Middle frontal gyrus (tissue), 1 donor: ENCODE measurements at regions not wholly inside any gene's neighbourhood (a gene's known extent, or its start where the extent isn't known, plus 50 kb on each side); places are given as distances from the start of the nearest gene placed in this dataset.

Experiments used
- DNase-seq: peaks from one replicate; pipeline ENCODE4 v3.0.0-alpha.2; 2015; ENCODE audit warnings: low spot score; ENCODE audit errors: extremely low spot score

GRCh38 chr11:32161293-32161692 is 70.4 kb downstream of the RCN1 start:
- no peak for DNase-seq

- no peak for DNase-seq
These were observed 71.5 kb downstream of the RCN1 start for GRCh38 chr11:32162351-32162750.

GRCh38 chr11:32162906-32163305 is 72.0 kb downstream of the RCN1 start:
- no peak for DNase-seq

- DNase-seq: no peak
These were observed 72.7 kb downstream of the RCN1 start for GRCh38 chr11:32163557-32163956.

GRCh38 chr11:32164836-32165235 is 74.0 kb downstream of the RCN1 start:
- DNase-seq: no peak

GRCh38 chr11:32168924-32169323 is 78.0 kb downstream of the RCN1 start:
- DNase-seq: no peak

- DNase-seq: no peak
These were observed 80.6 kb downstream of the RCN1 start for GRCh38 chr11:32171445-32171844.

GRCh38 chr11:32172041-32172847 is 81.4 kb downstream of the RCN1 start:
- no peak for DNase-seq

GRCh38 chr11:32172848-32173834 is 82.3 kb downstream of the RCN1 start:
- DNase-seq: no peak

- DNase-seq: no peak
These were observed 83.1 kb downstream of the RCN1 start for GRCh38 chr11:32173977-32174376.

- peak; percentile 77 for DNase-seq
These were observed 85.5 kb downstream of the RCN1 start for GRCh38 chr11:32176223-32176934.

GRCh38 chr11:32178692-32179091 is 87.8 kb downstream of the RCN1 start:
- DNase-seq: no peak

- no peak for DNase-seq
These were observed 92.6 kb downstream of the RCN1 start for GRCh38 chr11:32183512-32183911.

GRCh38 chr11:32184041-32184722 is 93.3 kb downstream of the RCN1 start:
- no peak for DNase-seq

- DNase-seq: no peak
These were observed 94.0 kb downstream of the RCN1 start for GRCh38 chr11:32184723-32185376.

- no peak for DNase-seq
These were observed 95.2 kb downstream of the RCN1 start for GRCh38 chr11:32186118-32186517.

GRCh38 chr11:32187111-32187510 is 96.2 kb downstream of the RCN1 start:
- no peak for DNase-seq

- no peak for DNase-seq
These were observed 97.9 kb downstream of the RCN1 start for GRCh38 chr11:32188785-32189184.

GRCh38 chr11:32196137-32196536 is 105.3 kb downstream of the RCN1 start:
- DNase-seq: no peak

GRCh38 chr11:32198053-32198452 is 107.2 kb downstream of the RCN1 start:
- DNase-seq: no peak
